DMS114 treated with DMSO at 0.1 percent for 48 hours (cell line): ENCODE measurements at regions not wholly inside any gene's neighbourhood (a gene's known extent, or its start where the extent isn't known, plus 50 kb on each side); places are given as distances from the start of the nearest gene placed in this dataset.

Experiments
- DNase-seq: peaks from one replicate; lab custom pipeline; 2025; ENCODE audit not compliant: unreplicated experiment; lab: John Stamatoyannopoulos, UW

DNA sequence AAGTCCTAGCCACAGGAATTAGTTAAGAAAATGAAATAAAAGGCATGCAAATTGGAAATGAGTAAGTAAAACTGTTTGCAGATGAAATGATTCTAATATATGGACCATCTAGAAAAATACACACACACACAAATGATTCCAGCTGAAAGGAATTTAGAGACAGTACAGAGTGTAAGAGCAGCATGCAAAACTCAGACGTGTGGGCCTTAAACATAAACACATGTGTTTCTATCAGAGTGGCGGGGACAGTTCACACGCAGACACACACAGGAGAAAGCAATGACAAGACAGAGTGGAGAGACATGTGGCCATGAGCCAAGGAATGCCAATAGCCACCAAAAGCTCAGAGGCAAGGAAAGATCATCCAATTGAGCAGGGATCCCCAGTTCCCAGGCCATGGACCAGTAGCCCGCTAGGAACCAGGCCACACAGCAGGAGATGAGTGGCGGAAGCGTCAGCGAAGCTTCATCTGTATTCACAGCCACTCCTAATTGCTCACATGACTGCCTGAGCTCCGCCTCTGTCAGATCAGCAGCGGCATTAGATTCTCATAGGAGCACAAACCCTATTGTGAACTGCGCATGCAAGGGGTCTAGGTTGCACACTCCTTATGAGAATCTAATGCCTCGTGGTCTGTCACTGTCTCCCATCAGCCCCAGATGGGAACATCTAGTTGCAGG lies 155.4 kb downstream of the ARL4C start:
- no peak for DNase-seq

DNA sequence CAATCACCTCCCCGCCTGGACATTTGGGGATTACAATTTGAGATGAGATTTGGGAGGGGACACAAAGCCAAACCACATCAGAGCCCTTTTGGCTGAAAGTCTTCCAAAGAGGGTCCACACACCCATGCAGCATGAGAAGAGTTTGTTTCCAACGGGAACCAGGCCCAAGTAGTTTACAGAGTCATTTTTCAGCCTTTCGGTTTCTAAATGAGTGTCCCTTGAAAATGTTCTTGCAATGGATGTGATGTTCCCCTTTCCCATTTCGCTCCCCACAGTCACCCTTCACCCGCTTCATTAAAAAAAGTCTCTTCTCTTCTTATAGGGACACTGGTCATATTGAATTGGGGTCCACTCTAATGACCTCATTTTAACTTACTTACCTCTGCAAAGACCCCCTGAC lies 157.4 kb downstream of the ARL4C start:
- no peak for DNase-seq

DNA sequence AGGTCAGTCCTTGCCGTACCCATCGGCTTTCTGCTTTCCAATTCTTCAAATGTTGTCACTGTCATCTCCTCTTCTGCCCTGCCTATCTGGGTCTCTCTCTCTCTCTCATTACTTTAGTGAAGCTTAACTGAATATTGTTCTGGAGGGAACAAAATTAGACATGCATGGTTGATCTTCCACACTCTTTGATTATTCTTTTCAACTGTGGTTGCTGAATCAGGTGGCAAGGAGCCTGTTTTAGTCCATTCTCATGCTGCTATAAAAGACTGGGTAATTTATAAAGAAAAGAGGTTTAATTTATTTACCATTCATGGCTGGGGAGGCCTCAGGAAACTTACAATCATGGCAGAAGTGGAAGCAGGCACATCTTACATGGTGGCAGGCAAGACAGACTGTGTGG lies 157.9 kb downstream of the ARL4C start:
- DNase-seq, result no peak

DNA sequence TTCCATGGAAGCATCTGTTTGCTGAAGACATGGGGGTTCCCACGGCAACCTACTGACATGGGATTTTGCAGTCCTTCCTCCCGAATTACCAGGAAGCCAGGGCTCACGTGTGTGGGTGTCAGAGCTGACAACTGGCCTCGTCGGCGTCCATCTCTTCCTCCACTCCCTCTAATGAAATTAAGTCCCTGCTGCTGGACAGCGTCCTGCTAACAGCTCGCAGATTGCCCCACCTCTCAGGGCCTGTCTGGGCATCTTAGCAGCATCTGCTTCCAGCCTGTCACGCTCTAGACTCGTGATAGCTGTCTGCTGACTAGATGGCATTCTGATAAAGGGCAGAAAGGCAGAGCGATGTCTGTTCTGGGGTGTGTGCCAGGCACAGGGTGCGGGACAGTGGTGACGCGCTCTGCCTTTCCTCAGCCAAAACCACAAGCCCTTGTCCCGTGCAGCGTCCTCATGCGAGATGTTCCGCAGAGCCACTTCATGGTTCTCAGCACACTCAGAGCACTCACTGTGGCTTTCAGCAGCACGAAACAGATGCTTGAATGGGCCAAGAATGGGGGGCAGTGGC lies 161.1 kb downstream of the ARL4C start:
- no peak for DNase-seq

DNA sequence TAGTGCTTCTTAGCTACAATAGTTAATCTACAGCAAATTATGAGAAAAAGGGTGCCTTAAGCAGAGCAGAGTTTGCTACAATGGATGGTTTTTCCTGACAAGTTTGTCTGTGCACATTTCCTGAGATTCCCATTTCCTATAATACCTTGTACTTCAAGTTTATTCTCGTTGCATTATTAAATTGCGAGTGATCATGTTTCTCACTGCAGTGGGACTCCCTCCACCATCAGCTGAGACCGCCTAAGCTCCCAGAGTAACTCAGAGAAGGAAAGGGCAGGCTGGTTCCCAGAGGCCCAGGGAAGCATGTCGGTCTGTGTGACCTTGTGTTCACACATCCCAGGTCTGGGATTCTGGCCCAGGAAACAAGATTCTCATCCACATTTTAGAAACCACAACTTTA lies 162.1 kb downstream of the ARL4C start:
- no peak for DNase-seq

DNA sequence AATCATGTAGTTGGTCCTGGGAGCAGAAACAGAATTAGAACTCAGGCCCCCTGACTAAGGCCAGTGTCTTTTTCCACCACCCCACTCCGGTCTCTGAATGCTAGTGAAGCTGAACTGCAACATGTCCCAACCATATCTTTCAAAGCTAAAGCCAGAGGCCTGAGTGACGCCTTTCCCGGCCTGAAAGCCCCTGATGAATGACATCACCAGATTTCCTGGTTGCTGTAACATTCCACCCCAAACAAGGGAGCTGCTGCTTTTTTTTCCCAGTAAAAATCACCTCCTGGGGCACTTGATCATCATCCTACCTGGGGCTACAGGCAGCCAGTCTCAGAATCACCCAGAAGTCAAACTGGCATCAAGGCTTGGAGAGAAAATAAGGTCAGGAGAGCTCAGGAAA lies 162.7 kb downstream of the ARL4C start:
- DNase-seq, result no peak

DNA sequence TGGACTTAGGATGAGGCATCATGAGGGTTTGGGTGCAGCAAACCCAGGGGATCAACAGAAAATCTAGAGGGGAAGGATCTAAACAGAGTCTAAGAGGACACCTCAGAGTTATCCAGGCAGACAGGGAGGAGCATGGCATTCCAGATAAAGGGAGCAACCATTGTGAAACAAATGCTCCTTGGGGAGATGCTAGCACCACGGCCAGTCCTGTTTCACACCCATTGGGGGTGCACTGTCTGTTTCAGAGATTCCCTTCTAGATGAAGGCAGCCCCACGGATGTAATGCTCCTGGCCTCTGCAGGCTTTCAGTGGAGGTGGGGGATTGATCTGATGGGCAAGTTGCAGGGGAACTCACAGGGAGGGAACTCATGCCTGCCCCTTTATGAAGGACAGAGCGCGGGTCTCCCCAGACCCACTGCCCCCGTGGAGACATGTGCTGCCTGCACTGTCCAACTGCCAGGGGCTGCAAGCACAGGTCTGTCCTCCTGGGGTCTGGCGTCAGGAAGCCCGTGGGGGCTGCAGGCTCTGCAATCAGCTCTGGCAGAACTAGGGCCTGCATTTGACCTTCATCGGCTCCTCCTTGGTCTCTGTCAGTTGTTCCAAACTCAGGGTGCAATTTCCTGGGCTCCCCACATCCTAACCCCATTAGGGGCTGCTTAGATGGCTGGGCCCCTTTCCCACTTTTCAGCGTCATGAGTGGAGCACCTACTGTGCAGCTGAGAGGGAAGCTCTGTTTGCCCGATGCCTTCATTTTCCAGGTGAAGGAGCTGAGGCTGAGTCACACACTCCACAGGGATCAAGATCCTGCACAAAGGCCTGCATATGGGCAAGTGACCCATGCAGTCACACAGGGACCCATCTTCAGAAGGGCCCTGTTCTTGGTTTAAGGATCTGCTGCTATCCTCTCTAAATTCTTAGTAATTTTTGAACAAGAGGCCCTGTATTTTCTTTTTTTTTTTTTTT lies 163.4 kb downstream of the ARL4C start:
- DNase-seq, result no peak

DNA sequence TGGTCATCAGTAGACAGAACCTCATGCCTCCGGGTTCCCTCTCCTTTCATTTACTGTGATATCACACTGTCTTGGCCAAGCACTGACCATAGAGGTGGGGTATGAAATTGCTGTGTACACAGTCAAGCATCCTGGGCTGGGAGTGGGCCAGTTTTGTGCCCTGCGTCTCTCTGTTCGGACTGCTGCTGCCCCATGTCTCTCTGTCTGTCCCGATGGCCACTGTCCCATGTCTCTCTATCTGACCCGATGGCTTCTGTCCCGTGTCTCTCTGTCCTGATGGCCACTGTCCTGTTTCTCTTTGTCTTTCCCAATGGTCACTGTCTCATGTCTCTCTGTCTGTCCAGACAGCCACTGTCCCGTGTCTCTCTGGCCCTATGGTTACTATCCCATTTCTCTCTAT lies 164.9 kb downstream of the ARL4C start:
- no peak for DNase-seq

DNA sequence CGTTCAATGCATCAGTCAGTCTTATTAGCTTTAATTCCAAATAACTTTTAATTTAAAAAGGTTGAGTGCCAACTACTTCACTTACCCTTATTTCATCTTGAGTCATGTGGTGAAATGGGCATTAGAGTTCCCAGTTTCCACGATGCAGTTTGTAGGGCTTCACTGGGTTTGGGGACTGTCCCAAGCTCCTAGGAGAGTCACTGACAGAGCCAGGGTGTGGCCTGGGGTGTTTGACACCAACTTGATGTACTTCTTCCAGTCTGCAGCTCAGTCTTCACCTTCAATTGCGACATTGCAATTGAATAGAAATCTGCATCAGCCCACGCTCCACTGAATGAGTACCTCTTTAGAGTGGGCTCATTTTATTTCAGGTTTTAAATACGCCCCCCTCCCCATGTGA lies 165.3 kb downstream of the ARL4C start:
- DNase-seq, result no peak

DNA sequence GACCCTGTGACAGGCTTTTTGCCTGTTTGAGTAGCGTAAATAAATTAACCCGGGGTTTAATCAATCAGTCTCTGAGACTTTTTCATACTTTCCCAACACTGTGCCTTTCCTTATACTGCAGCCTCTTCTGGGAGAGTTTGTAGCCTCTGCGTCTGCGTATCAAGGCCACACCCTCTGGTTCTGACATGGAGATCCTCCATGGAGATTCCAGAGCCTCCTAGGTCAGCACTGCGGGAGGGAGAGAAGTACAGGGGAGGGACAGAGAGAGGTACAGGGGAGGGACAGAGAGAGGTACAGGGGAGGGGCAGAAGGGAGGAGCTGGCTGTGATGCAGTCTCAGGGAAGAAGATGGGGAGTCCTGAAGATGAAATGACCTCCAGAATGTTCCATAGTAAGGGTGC lies 166.0 kb downstream of the ARL4C start:
- no peak for DNase-seq

DNA sequence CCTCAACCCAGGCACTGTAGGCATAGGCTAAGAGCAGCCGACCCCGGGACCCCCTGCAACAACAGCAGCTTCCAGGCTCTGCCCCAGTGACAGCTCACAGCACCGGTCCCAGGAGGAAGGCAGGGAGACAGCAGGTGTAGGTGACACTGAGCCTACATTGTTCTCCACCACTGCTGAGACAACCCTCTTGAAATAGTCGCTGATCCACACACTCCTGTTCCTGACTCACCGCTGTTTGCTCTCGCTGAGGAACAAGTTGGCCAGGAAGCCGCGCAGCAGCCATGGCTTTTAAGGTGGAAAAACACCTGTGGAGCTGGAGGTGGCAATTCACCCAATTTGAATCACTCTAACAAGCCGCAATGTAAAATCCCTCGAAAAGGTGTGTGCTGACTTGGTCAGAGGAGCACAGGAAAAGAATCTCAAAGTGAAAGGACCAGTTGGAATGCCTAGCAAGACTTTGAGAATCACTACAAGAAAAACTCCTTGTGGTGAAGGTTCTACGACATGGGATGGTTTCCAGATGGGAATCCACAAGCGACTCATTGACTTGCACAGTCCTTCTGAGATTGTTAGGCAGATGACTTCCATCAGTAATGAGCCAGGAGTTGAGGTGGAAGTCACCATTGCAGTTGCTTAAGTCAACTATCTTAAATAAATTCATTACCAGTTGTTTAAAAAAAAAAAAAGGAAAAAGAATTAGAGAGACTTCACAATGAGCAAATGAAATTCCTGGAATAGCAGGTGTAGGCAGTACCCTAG lies 167.5 kb downstream of the ARL4C start:
- no peak for DNase-seq

DNA sequence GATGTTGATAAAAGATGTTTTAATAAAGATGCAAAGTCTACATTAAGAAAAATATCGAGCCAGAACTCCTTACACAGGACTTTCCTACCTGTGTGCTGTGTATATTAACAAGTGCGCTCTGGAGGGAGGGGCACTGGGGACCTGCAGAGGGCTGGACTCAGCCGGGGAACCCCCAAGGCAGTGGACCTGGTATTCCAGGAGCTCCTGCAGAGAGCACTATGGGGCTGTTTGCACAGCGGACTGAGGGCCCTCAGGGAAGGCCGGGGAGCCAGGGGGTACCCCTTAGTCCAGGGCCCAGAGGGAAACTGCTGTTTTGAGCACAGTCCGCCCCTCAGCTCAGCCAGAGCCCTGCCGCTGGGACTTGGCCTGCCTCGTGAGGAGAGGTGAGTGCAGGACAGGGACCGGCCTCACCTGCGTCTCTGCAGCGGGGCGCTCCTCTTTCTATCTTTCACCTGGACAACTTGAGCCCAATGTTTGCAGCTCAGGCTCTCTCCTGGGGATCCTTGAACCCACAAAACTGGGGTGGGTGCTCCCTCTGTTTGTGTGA lies 168.4 kb downstream of the ARL4C start:
- DNase-seq, result no peak

DNA sequence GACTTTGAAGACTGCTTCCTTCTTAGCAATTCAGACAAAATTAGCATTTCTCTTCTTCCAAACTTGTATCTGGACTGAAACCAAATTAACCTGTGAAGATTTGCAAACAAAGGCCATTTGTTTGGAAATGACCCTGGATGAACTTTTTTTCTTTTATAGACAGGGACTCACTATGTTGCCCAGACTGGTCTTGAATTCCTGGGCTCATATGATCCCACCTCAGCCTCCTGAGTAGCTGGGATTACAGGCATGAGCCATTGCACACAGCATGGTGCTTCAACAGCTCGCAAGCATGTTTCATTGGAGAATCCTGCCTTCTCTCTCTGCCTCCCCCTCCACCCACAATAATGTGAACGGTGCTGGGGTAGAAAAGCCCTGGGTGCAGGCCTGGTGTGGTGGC lies 170.2 kb downstream of the ARL4C start:
- no peak for DNase-seq

DNA sequence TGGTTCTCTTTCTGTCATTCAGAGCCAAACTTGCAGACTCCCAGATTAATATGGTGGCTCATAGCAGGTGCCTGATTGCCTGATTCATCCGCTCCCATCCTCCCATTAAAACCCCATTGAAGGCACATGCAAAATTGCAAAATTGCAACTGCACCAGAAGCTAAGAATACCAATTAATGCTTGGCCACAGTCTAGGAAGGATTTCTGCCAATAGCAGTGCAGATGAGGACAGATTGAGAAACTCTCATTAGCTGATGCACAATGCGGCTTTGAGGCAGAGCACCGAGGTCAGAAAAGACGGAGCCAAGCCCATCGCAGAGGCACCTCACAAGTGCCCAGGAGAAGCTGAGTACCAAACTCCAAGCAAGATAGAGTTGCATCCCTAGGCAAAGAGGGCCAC lies 172.8 kb downstream of the ARL4C start:
- no peak for DNase-seq

DNA sequence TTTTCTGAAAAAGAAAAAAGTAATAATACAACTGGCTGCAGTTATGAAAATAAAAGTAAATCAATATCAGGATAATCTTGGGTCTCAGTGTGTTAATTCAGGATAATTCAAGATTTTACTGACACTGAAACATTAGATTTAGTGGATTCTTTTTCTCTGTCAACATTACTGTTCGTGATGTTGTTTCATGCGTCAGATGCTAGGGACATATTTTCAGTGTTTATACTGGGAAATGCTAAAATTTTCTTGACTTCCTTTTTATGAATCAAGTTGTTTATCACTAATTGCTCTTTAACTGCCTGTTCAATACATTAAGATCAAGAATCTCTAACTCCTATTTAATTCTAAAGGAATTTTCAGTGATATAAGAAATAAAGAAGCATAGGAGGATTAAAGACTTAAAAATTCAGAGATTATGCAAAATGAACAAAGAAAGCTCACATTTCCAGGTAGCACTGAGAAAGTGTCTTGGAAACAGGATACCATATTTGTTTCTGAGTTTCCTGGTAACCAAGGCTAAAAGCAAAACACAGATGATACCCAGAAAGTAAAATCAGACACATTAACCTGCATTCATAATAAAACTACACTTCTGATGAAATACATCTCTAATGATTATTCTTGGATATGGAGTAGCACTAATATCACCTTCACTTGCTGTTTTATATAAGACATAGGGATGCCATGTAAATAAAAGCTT lies 174.0 kb downstream of the ARL4C start:
- DNase-seq, result no peak

DNA sequence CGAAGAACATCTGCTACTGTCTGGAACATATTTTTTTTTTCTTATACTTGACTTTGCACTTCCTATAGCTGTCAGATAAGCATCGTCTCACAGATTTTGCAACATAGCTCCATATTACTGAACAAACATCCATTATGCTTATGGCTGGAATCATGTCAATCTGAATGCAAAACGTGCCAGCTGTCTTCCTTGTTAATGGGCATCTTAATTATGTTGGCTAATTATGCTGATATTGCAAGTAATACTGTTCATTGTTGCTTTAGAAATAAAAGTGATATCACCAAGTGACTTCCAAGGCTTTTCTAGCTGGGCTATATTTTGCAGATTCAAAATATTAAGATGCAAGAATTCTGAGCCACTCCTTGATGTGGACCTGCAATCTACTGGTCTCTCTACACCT lies 176.8 kb downstream of the ARL4C start:
- no peak for DNase-seq

DNA sequence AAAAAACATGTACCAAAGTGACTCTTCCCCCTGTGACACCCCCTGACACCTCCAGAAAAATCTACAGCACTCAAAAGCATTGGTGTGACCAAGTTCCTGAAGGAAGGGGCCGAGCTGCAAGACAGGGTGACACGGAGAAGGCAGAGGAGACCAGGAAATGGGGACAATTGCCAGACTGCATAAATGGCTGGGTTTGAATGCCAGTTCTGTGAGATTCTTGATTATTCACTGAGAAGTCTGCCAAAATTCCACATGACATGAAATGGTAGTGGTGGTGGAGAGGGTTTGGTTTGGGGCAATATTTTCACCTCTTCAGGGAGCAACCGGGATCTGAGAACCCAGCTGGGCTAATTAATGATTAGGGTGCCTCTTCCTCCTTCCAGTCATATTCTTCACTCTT lies 178.5 kb downstream of the ARL4C start:
- no peak for DNase-seq

DNA sequence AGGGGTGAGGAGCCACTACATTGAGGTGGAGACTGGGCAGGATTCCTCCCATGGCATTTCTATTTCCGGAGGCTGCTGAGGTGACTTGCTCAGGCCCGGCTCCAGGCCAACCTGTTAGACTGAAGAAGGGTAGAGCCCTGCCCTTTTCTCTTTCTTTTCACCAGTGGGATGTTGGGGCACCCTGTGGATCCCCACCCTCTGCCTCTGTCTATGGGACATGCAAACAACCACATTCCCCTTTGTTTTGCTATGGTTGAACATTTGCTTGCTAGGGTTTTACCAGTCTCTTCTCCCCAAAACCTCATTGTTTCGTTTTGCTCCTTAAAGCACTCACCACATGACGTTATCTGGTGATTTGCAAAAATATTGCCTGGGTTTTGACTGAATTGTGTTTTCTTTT lies 183.3 kb downstream of the ARL4C start:
- no peak for DNase-seq

DNA sequence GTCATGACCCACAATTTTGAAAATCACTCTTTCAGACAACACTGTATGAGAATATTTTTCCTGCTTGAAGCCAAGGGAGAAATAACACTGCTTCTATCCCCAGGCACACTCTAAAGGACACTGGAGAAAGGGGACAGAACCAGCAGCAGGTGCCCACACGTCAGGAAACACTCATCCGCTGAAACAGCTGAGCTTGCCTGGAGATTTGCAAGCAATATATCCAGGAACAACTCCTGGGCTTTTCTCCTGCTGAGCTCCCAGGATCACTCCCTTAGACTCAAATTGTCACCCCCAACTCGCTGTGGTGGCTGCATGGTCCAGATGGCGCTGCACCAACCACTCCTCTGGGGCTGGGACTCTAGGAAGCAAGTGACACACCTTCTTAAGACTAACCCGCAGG lies 186.7 kb downstream of the ARL4C start:
- no peak for DNase-seq

DNA sequence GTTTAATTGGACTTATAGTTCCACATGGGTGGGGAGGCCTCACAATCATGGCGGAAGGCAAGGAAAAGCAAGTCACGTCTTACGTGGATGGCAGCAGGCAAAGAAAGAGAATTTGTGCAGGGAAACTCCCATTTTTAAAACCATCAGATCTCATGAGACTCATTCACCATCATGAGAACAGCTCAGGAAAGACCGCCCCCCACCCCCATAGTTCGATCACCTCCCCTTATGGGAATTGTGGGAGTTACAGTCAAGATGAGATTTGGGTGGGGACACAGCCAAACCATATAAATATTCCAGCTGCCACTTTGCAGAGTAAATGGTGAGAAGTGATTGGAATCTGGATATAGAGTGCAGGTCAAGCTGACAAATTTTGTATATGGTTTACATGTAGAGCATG lies 187.4 kb downstream of the ARL4C start:
- no peak for DNase-seq

DNA sequence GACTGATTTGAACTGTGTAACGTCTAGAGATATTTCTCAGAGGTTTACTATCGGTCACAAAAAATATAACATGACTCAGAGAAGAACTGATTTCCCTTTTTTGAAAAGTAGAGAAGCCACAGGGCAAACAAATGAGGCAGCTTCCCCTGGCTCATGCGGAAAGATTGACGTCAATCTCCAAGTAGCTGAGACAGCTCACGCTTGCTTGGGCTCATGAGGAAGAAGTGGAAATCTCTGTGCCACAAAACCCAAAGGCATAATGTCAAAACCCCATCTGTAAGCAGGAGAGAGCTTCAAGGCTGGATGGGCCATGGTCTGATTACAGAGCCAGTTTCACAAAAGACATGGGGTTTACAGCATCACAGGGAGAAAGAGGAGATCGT lies 188.1 kb downstream of the ARL4C start:
- DNase-seq, result no peak
